ENCODE measurements at regions not wholly inside any gene's neighbourhood (a gene's known extent, or its start where the extent isn't known, plus 50 kb on each side); places are given as distances from the start of the nearest gene placed in this dataset.
"Not testable (repeated sequence)": the region's sequence is repeated elsewhere in the genome, so short reads cannot be mapped to it uniquely, and the experiment has no call there.

- 73% methylated on average over 1 of the region's 3 CpGs for WGBS
- H3K4me3 ChIP-seq (ENCODE audit: low read depth in 1 of 3, low read length in 3 of 3); H3K9ac ChIP-seq (ENCODE audit: low read depth in 1 of 2, low read length in 2 of 2); DNase-seq (ENCODE audit: low spot score); H3K4me1 ChIP-seq (ENCODE audit: control insufficient read depth in 4 of 4, insufficient read depth in 4 of 4, low read length in 3 of 4); H3K9me3 ChIP-seq (ENCODE audit: control insufficient read depth in 4 of 4, low read length in 3 of 4); H3K27ac ChIP-seq (ENCODE audit: low read depth in 1 of 2, low read length in 2 of 2); H3K27me3 ChIP-seq (ENCODE audit: control insufficient read depth in 4 of 4, insufficient read depth in 4 of 4, low read length in 3 of 4); H3K36me3 ChIP-seq (ENCODE audit: control insufficient read depth in 4 of 4, insufficient read depth in 3 of 4, low read depth in 1 of 4, low read length in 3 of 4): not testable (repeated sequence)
Observed at GRCh38 chr7:116373229-116373628, 126.3 kb upstream of the CAV2 start.

DNA sequence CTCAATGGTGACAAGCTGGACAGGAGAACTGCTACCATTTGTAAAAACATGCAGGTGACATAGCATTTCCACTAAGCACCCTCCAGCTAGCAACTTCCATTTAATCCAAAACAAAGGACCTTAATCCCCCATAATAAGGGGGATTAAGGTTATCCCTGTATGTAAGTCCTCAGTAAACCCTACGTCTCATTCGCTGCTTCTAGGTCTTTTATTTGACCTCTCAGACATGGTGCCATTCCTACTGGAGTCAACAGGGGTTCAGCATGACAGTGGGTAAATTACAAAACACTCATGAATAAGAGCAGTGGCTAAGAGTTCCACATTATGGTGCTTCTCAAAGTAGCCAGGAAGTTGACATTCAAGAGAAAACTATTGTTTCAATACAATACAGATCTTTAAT is 121.8 kb upstream of the CAV2 start:
- H3K4me1 ChIP-seq (ENCODE audit: control insufficient read depth in 4 of 4, insufficient read depth in 4 of 4, low read length in 3 of 4), result no peaks in the 10 kb centered on the region
- no peak overlapping the region for H3K27ac ChIP-seq (ENCODE audit: low read depth in 1 of 2, low read length in 2 of 2)
- no peaks in the 10 kb centered on the region for H3K36me3 ChIP-seq (ENCODE audit: control insufficient read depth in 4 of 4, insufficient read depth in 3 of 4, low read depth in 1 of 4, low read length in 3 of 4)
- TF ChIP-seq EGR1 (IDR thresholded peaks at IDR 0.05; ENCODE audit: low read depth in 2 of 2) (no peak), NR2F2 (IDR thresholded peaks at IDR 0.05) (no peak), SP1 (IDR thresholded peaks at IDR 0.05) (no peak)
- DNase-seq (ENCODE audit: low spot score), result no peak
- no peak overlapping the region for H3K9ac ChIP-seq (ENCODE audit: low read depth in 1 of 2, low read length in 2 of 2)
- no peaks in the 10 kb centered on the region for H3K9me3 ChIP-seq (ENCODE audit: control insufficient read depth in 4 of 4, low read length in 3 of 4)
- no peaks in the 10 kb centered on the region for H3K27me3 ChIP-seq (ENCODE audit: control insufficient read depth in 4 of 4, insufficient read depth in 4 of 4, low read length in 3 of 4)
- no peak overlapping the region for H3K4me3 ChIP-seq (ENCODE audit: low read depth in 1 of 3, low read length in 3 of 3)
- 99% methylated on average over 2 of the region's 2 CpGs for WGBS

DNA sequence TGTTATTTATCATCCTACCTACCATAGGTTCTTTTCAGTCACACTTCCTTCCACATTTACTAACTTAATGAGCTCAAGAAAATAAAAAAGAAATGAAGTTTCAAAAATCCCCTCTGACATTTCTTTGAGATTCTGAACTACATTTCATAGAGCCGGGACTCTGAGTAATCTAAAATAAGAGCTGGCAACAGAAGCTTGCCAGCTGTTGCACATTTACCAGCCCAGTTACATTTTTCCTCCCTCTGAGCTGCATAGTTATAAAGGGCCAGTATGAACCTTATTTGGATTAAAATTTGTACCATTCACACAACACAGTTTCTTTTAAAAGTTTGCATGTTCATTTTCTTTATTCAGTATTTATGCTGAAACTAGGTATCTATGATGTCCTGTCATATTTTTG is 119.5 kb upstream of the CAV2 start:
- no peak for TF ChIP-seq RXRA (IDR thresholded peaks at IDR 0.05)
- TF ChIP-seq REST (IDR thresholded peaks at IDR 0.05), result no peak
- H3K27me3 ChIP-seq (ENCODE audit: control insufficient read depth in 4 of 4, insufficient read depth in 4 of 4, low read length in 3 of 4), result no peaks in the 10 kb centered on the region
- H3K4me3 ChIP-seq (ENCODE audit: low read depth in 1 of 3, low read length in 3 of 3), result no peak overlapping the region
- WGBS, result 60% methylated on average over 1 of the region's 1 CpG
- no peaks in the 10 kb centered on the region for H3K9me3 ChIP-seq (ENCODE audit: control insufficient read depth in 4 of 4, low read length in 3 of 4)
- no peak for DNase-seq (ENCODE audit: low spot score)
- no peak overlapping the region for H3K9ac ChIP-seq (ENCODE audit: low read depth in 1 of 2, low read length in 2 of 2)
- no peaks in the 10 kb centered on the region for H3K36me3 ChIP-seq (ENCODE audit: control insufficient read depth in 4 of 4, insufficient read depth in 3 of 4, low read depth in 1 of 4, low read length in 3 of 4)
- no peak overlapping the region for H3K27ac ChIP-seq (ENCODE audit: low read depth in 1 of 2, low read length in 2 of 2)
- no peaks in the 10 kb centered on the region for H3K4me1 ChIP-seq (ENCODE audit: control insufficient read depth in 4 of 4, insufficient read depth in 4 of 4, low read length in 3 of 4)

DNA sequence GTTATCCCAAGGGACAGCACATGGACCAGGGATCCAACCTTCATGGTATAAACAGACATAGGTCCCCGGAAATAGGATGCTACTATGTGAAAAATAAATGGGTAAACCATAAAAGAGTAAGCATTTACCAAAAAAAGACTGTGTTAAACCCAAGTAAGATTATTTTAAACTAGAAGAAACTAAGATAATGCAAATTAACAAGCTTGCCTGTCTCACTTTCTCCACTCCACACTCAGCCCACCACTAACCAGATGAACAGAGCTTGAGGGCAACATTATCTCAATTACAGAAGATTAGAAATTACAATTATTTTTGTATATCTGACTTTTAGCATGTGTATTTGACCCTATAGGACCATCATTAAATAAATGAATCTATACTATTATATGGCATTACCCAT is 117.2 kb upstream of the CAV2 start:
- H3K9me3 ChIP-seq (ENCODE audit: control insufficient read depth in 4 of 4, low read length in 3 of 4), result no peaks in the 10 kb centered on the region
- WGBS, result 93% methylated on average over 1 of the region's 1 CpG
- H3K27me3 ChIP-seq (ENCODE audit: control insufficient read depth in 4 of 4, insufficient read depth in 4 of 4, low read length in 3 of 4), result no peaks in the 10 kb centered on the region
- H3K9ac ChIP-seq (ENCODE audit: low read depth in 1 of 2, low read length in 2 of 2), result no peak overlapping the region
- H3K4me1 ChIP-seq (ENCODE audit: control insufficient read depth in 4 of 4, insufficient read depth in 4 of 4, low read length in 3 of 4), result no peaks in the 10 kb centered on the region
- H3K36me3 ChIP-seq (ENCODE audit: control insufficient read depth in 4 of 4, insufficient read depth in 3 of 4, low read depth in 1 of 4, low read length in 3 of 4), result no peaks in the 10 kb centered on the region
- H3K27ac ChIP-seq (ENCODE audit: low read depth in 1 of 2, low read length in 2 of 2), result no peak overlapping the region
- DNase-seq (ENCODE audit: low spot score), result no peak
- TF ChIP-seq FOXA1 (IDR thresholded peaks at IDR 0.05), result no peak
- TF ChIP-seq REST (IDR thresholded peaks at IDR 0.05), result no peak
- TF ChIP-seq FOXA2 (IDR thresholded peaks at IDR 0.05), result no peak
- no peak for TF ChIP-seq NR2F2 (IDR thresholded peaks at IDR 0.05)
- no peak for TF ChIP-seq JUND (IDR thresholded peaks at IDR 0.05)
- TF ChIP-seq RXRA (IDR thresholded peaks at IDR 0.05), result no peak
- TF ChIP-seq ZBTB33 (IDR thresholded peaks at IDR 0.05), result no peak
- H3K4me3 ChIP-seq (ENCODE audit: low read depth in 1 of 3, low read length in 3 of 3), result no peak overlapping the region
